SH-SY5Y (cell line): ENCODE measurements at regions not wholly inside any gene's neighbourhood (a gene's known extent, or its start where the extent isn't known, plus 50 kb on each side); places are given as distances from the start of the nearest gene placed in this dataset.

Experiments
- GATA2 ChIP-seq: IDR thresholded peaks from 2 replicates; pipeline ENCODE4 v1.6.1; 2011; ENCODE audit warnings: mild to moderate bottlenecking, low read depth, low read length
- GATA3 ChIP-seq: IDR thresholded peaks from 2 replicates; pipeline ENCODE4 v1.6.1; 2011; ENCODE audit warnings: low read depth, mild to moderate bottlenecking, low read length, moderate library complexity

GRCh38 chr10:105356626-105357025 lies 715.5 kb downstream of the SORCS3 start:
- TF ChIP-seq GATA2 (no peak), GATA3 (no peak)
